HFFc6 (cell line): ENCODE measurements at regions not wholly inside any gene's neighbourhood (a gene's known extent, or its start where the extent isn't known, plus 50 kb on each side); places are given as distances from the start of the nearest gene placed in this dataset.

ENCODE experiments used
- DNase-seq: peaks from one replicate; pipeline ENCODE4 v3.0.0-alpha.2; 2018
- H3K27ac Mint-ChIP-seq: 2 replicates; pipeline ENCODE4 v1.8.0; 2020; ENCODE audit warnings: mild to moderate bottlenecking, mixed read lengths
- H3K27me3 Mint-ChIP-seq: 2 replicates; pipeline ENCODE4 v1.8.0; 2021; ENCODE audit warnings: mild to moderate bottlenecking, moderate library complexity, mixed read lengths; ENCODE audit not compliant: insufficient read depth
- H3K36me3 Mint-ChIP-seq: 2 replicates; pipeline ENCODE4 v1.8.0; 2021; ENCODE audit warnings: low read depth, mixed read lengths
- H3K4me1 Mint-ChIP-seq: 2 replicates; pipeline ENCODE4 v1.8.0; 2020; ENCODE audit warnings: low read depth, mixed read lengths
- H3K4me3 Mint-ChIP-seq: 2 replicates; pipeline ENCODE4 v1.8.0; 2020; ENCODE audit warnings: mild to moderate bottlenecking, moderate library complexity, mixed read lengths
- H3K9me3 Mint-ChIP-seq: 2 replicates; pipeline ENCODE4 v1.8.0; 2020; ENCODE audit warnings: mild to moderate bottlenecking, mixed read lengths
- CTCF ChIP-seq: fragments of 200-600 bp; sonication (generic); IDR thresholded peaks from 2 replicates; pipeline ENCODE4 v1.5.0; 2021; ENCODE audit warnings: antibody characterized with exemption, mild to moderate bottlenecking

DNA sequence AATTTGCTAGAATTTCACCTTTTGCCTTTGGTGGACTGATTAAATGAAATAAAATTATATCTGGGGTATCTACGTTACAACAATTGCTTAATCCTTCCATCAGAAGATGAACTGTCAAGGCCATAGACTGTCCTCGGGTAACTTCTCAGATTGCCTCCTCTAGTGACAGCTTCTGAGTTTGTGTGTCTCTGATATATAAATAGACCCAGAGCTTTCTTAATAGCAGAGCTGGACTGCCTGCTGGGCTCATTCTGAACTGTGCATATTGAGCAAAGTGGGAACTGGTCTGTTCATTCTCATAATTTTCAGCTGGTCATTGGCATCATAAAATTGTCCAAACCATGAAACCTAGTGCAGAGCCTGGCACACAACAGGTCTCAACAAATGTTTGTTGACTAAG is 99.1 kb upstream of the GRAMD1B start:
- Mint-ChIP-seq H3K9me3 (no peaks in the 10 kb centered on the region), H3K27ac (no peak overlapping the region), H3K36me3 (no peaks in the 10 kb centered on the region), H3K4me3 (no peak overlapping the region), H3K27me3 (peaks cover 6% of the 10 kb centered on the region), H3K4me1 (no peaks in the 10 kb centered on the region)
- no peak for DNase-seq
- TF ChIP-seq CTCF = no peak

GRCh38 chr11:123330471-123330870 is 99.6 kb upstream of the GRAMD1B start:
- no peak for TF ChIP-seq CTCF
- no peak for DNase-seq
- Mint-ChIP-seq H3K4me3 (no peak overlapping the region), H3K36me3 (no peaks in the 10 kb centered on the region), H3K9me3 (no peaks in the 10 kb centered on the region), H3K4me1 (no peaks in the 10 kb centered on the region), H3K27ac (no peak overlapping the region), H3K27me3 (peaks cover 3% of the 10 kb centered on the region; the same call in 1 of the 2 replicates)

GRCh38 chr11:123330071-123330470 is 100.0 kb upstream of the GRAMD1B start:
- H3K27me3 Mint-ChIP-seq = peaks cover 2% of the 10 kb centered on the region; the same call in 1 of the 2 replicates
- no peak for TF ChIP-seq CTCF

GRCh38 chr11:123328281-123328867 is 101.7 kb upstream of the GRAMD1B start:
- Mint-ChIP-seq H3K4me3 (no peak overlapping the region), H3K9me3 (no peaks in the 10 kb centered on the region), H3K27ac (no peak overlapping the region), H3K27me3 (peaks cover 2% of the 10 kb centered on the region; the same call in 1 of the 2 replicates), H3K4me1 (no peaks in the 10 kb centered on the region), H3K36me3 (no peaks in the 10 kb centered on the region)
- no peak for TF ChIP-seq CTCF
- DNase-seq = no peak

More at GRCh38 chr11:123330071-123330470, 100.0 kb upstream of the GRAMD1B start:
- H3K4me3 Mint-ChIP-seq = no peak overlapping the region
- H3K4me1 Mint-ChIP-seq = no peaks in the 10 kb centered on the region
- no peak overlapping the region for H3K27ac Mint-ChIP-seq
- no peak for DNase-seq
- H3K36me3 Mint-ChIP-seq = no peaks in the 10 kb centered on the region
- H3K9me3 Mint-ChIP-seq = no peaks in the 10 kb centered on the region

- Mint-ChIP-seq H3K4me3 (no peak overlapping the region), H3K9me3 (no peaks in the 10 kb centered on the region), H3K36me3 (no peaks in the 10 kb centered on the region), H3K27ac (no peak overlapping the region), H3K27me3 (peaks cover 8% of the 10 kb centered on the region), H3K4me1 (no peaks in the 10 kb centered on the region)
- no peak for DNase-seq
- TF ChIP-seq CTCF = no peak
Measured at GRCh38 chr11:123325533-123325932, 104.5 kb upstream of the GRAMD1B start.
